ENCODE measurements at regions not wholly inside any gene's neighbourhood (a gene's known extent, or its start where the extent isn't known, plus 50 kb on each side); places are given as distances from the start of the nearest gene placed in this dataset.
A peak's percentile ranks its signal among the peaks of the same experiment; 100 is the strongest.

GRCh38 chr5:68529581-68529980 lies 314.0 kb downstream of the PIK3R1 start:
- H3K27ac ChIP-seq = no peak overlapping the region
- TF ChIP-seq CTCF (conservative IDR thresholded peaks at IDR 0.05) = no peak

GRCh38 chr5:68531970-68532369 lies 316.4 kb downstream of the PIK3R1 start:
- H3K27ac ChIP-seq = peak overlapping the region; percentile 93
- TF ChIP-seq CTCF (conservative IDR thresholded peaks at IDR 0.05) = no peak

GRCh38 chr5:68533051-68533450 lies 317.5 kb downstream of the PIK3R1 start:
- TF ChIP-seq CTCF (conservative IDR thresholded peaks at IDR 0.05) = no peak
- peak overlapping the region; percentile 93 for H3K27ac ChIP-seq

GRCh38 chr5:68533571-68534084 lies 318.1 kb downstream of the PIK3R1 start:
- no peak for TF ChIP-seq CTCF (conservative IDR thresholded peaks at IDR 0.05)
- peak overlapping the region; percentile 93 for H3K27ac ChIP-seq

GRCh38 chr5:68534131-68534940 lies 318.8 kb downstream of the PIK3R1 start:
- peak overlapping the region; percentile 93 for H3K27ac ChIP-seq
- TF ChIP-seq CTCF (conservative IDR thresholded peaks at IDR 0.05) = no peak

- TF ChIP-seq CTCF (conservative IDR thresholded peaks at IDR 0.05) = no peak
- peak overlapping the region; percentile 93 for H3K27ac ChIP-seq
Measured at GRCh38 chr5:68534956-68535520, 319.5 kb downstream of the PIK3R1 start.

GRCh38 chr5:68538814-68539420 lies 323.4 kb downstream of the PIK3R1 start:
- H3K27ac ChIP-seq = no peak overlapping the region
- TF ChIP-seq CTCF (conservative IDR thresholded peaks at IDR 0.05) = no peak
